GM12878 (cell line): ENCODE measurements at regions not wholly inside any gene's neighbourhood (a gene's known extent, or its start where the extent isn't known, plus 50 kb on each side); places are given as distances from the start of the nearest gene placed in this dataset. TPM values are rescaled to one million over a fixed set of nuclear protein-coding genes. Genes with fewer than 3 reads are reported as not detected.

Source experiments
- CUX1 ChIP-seq: IDR thresholded peaks from 2 replicates; pipeline ENCODE4 v1.6.1; 2012; ENCODE audit warnings: improper control_type of control experiment, low read depth, low read length; ENCODE audit not compliant: insufficient replicate concordance
- DPF2 ChIP-seq: fragments of 450-650 bp; IDR thresholded peaks from 2 replicates; pipeline ENCODE4 v1.6.1; 2017; ENCODE audit warnings: mild to moderate bottlenecking
- MLLT1 ChIP-seq: fragments of 450-650 bp; IDR thresholded peaks from 2 replicates; pipeline ENCODE4 v1.6.1; 2016; ENCODE audit warnings: mild to moderate bottlenecking
- NR2F1 ChIP-seq: fragments of 450-650 bp; conservative IDR thresholded peaks from 2 replicates; pipeline ENCODE4 v1.6.1; 2017; ENCODE audit warnings: mild to moderate bottlenecking
- RAD51 ChIP-seq: fragments of 450-650 bp; IDR thresholded peaks from 2 replicates; pipeline ENCODE4 v1.6.1; 2016; ENCODE audit warnings: moderate library complexity, mild to moderate bottlenecking, inconsistent platforms
- ZNF384 ChIP-seq: IDR thresholded peaks from 2 replicates; pipeline ENCODE4 v1.6.1; 2012; ENCODE audit warnings: low read depth, mild to moderate bottlenecking, low read length, improper control_type of control experiment, borderline replicate concordance
- small RNA-seq: library from RNA; depleted of rRNA; stranded (forward); fragments of <200 nt; gene quantifications from one replicate; pipeline ENCODE3, GENCODE V24; 2014
- TF ChIP-seq, protein P1 (sequence below): fragments of 450-650 bp; IDR thresholded peaks from 2 replicates; pipeline ENCODE4 v1.6.1; 2018; ENCODE audit warnings: mild to moderate bottlenecking, low read depth, moderate library complexity; ENCODE audit not compliant: partially characterized antibody
- TF ChIP-seq, protein P2 (sequence below): IDR thresholded peaks from 2 replicates; pipeline ENCODE4 v1.6.1; 2011; ENCODE audit warnings: mild to moderate bottlenecking, low read depth, low read length, moderate library complexity; ENCODE audit not compliant: insufficient replicate concordance

DNA sequence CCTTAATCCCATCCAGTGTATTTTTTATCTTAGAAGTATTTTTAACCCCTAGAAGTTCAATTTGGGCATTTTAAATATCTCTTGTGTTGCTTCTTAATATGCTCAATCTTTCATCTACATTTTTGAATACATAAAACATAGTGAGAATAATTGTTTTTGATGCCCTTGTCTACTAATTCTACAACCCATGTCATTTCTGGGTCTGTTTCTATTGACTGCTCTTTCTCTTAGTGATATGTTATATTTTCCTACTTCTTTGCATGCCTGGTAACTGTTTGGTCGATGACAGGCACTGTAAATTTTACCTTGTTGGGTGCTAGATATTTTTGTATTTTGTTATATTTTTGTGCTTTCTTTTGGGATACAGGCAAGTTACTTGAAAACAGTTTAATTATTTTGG is 56.3 kb downstream of the CYTL1 start (continued):
- TF ChIP-seq, protein P1, sequence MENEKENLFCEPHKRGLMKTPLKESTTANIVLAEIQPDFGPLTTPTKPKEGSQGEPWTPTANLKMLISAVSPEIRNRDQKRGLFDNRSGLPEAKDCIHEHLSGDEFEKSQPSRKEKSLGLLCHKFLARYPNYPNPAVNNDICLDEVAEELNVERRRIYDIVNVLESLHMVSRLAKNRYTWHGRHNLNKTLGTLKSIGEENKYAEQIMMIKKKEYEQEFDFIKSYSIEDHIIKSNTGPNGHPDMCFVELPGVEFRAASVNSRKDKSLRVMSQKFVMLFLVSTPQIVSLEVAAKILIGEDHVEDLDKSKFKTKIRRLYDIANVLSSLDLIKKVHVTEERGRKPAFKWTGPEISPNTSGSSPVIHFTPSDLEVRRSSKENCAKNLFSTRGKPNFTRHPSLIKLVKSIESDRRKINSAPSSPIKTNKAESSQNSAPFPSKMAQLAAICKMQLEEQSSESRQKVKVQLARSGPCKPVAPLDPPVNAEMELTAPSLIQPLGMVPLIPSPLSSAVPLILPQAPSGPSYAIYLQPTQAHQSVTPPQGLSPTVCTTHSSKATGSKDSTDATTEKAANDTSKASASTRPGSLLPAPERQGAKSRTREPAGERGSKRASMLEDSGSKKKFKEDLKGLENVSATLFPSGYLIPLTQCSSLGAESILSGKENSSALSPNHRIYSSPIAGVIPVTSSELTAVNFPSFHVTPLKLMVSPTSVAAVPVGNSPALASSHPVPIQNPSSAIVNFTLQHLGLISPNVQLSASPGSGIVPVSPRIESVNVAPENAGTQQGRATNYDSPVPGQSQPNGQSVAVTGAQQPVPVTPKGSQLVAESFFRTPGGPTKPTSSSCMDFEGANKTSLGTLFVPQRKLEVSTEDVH = no peak
- TF ChIP-seq ZNF384 = no peak
- no peak for TF ChIP-seq DPF2
- TF ChIP-seq NR2F1 = no peak
- no peak for TF ChIP-seq CUX1
- no peak for TF ChIP-seq MLLT1
- TF ChIP-seq RAD51 = no peak
- TF ChIP-seq, protein P2, sequence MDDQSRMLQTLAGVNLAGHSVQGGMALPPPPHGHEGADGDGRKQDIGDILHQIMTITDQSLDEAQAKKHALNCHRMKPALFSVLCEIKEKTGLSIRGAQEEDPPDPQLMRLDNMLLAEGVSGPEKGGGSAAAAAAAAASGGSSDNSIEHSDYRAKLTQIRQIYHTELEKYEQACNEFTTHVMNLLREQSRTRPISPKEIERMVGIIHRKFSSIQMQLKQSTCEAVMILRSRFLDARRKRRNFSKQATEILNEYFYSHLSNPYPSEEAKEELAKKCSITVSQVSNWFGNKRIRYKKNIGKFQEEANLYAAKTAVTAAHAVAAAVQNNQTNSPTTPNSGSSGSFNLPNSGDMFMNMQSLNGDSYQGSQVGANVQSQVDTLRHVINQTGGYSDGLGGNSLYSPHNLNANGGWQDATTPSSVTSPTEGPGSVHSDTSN = no peak
- TF ChIP-seq, all 136 proteins: peak for 0

Small RNA genes lying in the stretch of these regions (small RNA-seq; reads per million reads assigned to genes)
- not detected for gene RN7SKP113
